ENCODE measurements at regions not wholly inside any gene's neighbourhood (a gene's known extent, or its start where the extent isn't known, plus 50 kb on each side); places are given as distances from the start of the nearest gene placed in this dataset.
"Not testable (repeated sequence)": the region's sequence is repeated elsewhere in the genome, so short reads cannot be mapped to it uniquely, and the experiment has no call there.

DNA sequence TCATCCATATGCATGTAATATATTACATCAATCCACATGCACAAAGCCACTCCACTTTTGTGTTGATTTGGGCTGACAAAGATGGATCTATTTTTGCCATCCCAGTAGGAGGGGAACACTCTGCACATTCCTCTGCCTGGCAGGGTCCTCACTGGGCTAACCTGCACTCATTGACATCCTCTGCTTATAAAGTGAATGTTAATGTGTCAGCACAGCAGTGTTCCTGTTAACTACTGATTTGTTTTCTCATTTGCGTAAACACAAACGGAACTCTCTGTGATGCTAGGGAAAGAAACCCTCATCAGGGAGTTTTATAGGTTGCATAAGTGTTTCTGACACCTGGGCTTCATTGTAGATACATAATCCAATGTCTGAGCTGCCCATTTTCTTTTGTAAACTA is 826.0 kb downstream of the RAB28 start:
- DNase-seq, result no peak

DNA sequence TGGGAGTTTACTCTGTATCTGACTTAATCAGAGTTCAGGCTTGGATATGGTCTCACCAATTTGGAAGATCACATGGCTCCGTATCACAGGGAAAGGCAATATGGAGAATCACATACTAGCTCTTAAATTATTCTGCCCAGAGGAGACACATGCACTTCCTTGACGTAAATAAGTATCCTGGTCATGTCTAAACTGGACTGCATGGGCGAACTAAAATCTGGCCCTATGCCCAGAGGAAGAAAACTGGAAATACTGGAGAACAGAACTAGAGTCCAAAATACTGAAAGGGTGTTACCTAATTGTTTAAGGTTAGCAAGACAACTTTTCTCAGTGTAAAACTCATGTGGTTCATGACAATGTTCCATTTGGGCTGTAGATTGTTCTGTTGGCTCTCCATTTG is 832.3 kb downstream of the RAB28 start:
- DNase-seq, result no peak

DNA sequence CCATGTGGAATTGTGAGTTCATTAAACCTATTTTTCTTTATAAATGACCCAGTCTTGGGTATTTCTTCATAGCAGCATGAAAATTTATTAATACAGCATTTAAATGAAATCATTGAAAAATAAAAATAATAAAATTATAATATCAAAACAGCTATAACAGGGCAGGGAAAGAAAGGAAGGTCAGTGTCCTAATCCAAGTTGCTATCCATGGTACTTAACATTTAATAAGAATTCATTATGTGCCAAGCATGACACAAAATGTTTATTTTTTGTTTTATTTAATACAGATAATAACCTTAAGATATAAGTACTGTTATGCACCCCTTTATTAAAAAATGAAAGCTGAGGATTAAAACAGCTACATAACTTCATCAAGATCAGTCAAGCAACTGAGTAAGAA is 838.4 kb downstream of the RAB28 start:
- DNase-seq, result no peak

- DNase-seq, result no peak
Observed at GRCh38 chr4:12644261-12644660, 839.9 kb downstream of the RAB28 start.

- DNase-seq, result no peak
Observed at GRCh38 chr4:12636191-12636590, 847.9 kb downstream of the RAB28 start.

- DNase-seq, result no peak
Observed at GRCh38 chr4:12635629-12636028, 848.5 kb downstream of the RAB28 start.

GRCh38 chr4:12633053-12633651 is 851.0 kb downstream of the RAB28 start:
- peak; percentile 43 to 87 for DNase-seq

DNA sequence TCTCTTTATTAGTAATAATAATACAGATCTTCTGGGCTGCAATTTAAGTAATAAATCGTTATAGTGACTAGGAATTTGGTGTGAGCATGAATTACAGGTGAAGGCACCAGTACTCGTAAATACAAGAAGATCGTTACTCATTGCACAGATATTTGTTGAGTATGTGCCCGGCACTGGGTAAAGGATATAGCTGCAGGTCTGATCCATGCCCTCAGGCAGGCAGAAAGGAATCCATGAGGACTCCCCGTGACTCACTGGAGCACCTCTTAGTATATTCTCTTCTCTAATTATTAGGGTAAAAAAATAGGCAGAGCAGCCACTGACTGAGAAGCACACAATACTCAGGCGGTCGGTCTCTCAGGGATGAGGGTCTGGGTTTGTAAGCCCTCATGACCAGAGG is 868.3 kb downstream of the RAB28 start:
- no peak for DNase-seq

GRCh38 chr4:12612876-12613275 is 871.3 kb downstream of the RAB28 start:
- DNase-seq, result no peak

DNA sequence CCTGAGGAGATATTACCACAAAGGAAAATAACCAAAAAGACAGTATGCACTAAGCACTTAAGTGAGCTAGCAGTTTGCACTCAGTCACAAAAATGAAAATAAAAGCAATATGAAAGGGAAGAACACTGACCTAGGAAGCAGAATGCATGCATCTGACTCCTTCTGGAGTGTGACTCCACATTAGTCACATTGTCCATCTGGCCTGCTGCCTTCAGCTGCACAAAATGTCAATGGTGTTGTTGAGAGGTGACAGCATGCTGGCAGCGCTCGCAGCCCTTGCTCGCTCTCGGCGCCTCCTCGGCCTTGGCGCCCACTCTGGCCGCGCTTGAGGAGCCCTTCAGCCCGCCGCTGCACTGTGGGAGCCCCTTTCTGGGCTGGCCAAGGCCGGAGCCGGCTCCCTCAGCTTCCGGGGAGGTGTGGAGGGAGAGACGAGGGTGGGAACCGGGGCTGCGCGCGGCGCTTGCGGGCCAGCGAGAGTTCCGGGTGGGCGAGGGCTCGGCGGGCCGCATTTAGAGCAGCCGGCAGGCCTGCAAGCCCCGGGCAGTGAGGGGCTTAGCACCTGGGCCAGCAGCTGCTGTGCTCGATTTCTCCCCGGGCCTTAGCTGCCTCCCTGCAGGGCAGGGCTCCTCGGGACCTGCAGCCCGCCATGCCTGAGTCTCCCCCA is 874.8 kb downstream of the RAB28 start:
- DNase-seq, result not testable (repeated sequence)

DNA sequence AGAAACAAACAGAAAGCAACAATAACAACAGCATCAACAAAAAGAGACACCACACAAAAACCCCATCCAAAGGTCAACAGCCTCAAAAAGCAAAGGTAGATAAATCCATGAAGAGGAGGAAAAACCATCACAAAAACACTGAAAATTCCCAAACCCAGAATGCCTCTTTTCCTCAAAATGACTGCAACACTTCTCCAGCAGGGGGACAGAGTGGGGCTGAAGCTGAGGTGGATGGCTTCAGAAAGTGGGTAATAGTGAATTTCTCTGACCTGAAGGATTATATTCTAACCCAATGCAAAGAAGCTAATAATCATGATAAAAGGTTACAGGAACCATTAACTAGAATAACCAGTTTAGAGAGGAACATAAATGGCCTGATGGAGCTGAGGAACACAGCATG is 888.2 kb downstream of the RAB28 start:
- no peak for DNase-seq

GRCh38 chr4:12595489-12595888 is 888.7 kb downstream of the RAB28 start:
- no peak for DNase-seq

DNA sequence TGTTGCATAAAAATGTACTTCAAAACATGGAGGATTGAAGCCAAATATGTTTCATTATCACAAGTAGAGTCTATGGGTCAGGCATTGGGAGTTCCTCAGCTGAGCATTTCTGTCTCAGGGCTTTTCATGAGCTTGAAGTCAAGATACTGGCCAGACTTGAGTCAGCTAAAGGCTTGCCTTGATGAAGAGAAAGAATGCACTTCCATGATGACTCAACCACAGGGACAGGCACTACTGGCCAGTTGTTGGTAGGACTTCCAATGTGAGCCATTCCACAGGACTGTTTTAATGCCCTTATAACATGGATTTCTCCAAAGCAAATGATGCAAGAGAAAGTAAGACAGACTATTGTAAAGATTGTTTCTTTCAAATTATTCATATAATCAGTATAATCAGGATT is 895.6 kb downstream of the RAB28 start:
- DNase-seq, result no peak

DNA sequence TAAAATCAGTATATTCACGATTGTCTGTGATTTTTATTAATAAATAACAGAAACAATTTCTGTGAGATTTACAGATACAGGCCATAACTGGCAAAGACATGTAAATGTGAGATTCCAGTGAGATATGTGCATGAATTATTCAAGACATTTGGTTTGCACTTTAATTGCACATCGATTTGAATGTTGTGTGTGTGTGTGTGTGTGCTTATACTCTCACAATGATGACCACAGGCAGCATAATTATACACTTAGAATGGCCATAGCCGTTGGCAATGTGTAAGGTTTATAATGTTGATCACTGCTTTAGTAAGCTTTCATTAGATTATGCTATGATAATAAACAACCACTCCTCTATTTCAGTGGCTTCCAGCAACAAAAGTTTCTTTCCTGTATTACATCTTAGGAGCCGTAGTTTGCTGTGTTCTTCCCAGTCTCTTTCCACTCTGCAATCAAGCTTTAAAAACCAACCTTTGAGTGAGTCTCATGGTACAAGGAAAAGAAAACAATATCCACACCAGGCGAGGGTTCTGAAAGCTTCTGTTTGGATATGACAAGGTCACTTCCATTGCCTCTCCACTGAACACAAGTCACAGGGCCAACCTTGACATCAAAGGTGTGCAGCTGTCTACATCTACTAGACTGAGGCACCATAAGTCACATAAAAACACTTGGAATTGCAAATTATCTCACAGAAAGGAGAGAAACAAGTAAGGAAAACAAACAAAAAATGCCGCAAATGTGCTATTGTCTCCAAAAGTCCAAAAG is 897.7 kb downstream of the RAB28 start:
- no peak for DNase-seq

DNA sequence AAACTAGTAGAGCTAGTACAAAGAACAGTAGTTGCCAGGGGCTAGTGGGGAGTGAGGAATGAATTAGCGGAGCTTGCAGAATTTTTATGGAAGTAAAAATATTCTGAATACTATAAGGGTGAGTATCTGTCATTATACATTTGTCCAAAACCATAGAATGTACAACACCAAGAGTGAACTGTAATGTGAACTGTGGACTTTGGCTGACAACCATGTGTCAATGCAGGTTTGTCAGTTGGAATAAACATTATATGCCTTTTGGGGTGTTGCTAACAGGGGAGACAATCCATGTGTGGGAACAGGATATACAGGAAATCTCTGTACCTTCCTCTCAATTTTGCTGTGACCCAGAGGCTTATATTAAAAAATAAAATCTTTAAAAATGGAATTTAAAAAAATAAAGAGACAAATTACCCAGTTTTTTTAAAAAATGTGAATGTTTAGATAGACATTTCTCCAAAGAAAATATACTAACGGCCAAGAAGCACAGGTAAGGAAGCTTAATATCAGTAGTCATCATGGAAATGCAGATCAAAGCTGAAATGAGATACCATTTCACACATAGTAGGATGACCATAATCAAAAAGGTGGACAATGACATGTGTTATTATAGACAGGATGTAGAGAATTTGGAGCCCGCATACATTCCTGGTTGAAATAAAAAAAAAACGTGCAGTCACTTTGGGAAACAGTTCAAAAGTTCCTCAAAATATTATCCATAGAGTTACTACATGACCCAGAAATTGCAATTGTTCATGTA is 899.8 kb downstream of the RAB28 start:
- no peak for DNase-seq

DNA sequence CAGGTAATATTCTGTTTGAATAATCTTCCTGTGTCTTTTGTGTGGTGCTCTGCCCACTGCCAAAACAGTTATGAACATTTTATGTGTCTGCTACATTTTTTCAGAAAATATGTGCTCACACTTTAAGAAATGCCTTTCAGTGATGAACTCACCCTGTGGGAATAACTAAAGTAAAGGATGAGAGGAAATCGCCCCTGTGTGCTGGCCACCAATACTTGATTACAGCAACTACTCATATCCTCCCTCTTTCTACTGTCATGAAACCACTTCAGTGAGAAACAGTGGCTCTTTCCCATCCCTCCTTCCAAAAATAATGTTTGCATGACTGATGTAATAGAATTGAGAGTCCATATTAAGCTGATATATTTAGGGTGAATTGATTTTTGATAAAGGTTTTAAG is 900.9 kb downstream of the RAB28 start:
- DNase-seq, result no peak

DNA sequence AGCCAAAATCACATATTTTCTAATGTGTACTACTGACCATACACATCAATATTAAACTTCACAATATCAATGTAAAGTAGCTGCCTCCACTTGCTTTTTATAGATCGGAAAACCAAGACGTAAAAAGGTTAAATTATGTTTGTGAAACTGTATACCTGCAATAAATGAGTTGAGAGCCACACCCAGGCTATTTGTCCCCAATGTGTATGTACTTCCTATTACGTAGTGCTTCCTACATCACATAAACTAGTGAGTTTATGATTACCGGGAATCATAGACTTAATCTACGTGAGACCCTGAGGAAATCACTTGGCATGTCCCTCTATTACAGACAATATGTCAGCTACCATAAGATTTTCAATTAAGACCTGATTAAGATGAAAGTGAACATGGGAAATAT is 903.4 kb downstream of the RAB28 start:
- DNase-seq, result no peak

DNA sequence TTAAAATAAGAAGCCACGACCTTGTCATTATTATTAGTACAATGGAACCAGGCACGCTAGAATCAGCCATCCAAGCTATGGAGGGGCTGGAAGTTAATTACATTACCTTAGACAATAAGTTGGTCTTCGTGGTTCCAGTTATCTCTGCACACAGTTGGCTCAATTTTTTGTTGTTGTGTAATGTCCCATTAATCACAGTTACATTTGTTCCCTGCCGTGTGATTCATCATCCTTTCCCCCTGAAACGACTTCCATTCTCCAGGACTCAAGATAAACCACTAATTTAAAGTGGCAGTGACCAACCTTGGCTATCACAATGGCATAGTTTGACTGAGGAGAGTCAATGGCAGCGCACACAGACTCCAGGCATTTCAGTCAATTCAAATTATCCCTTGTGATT is 905.0 kb downstream of the RAB28 start:
- no peak for DNase-seq

GRCh38 chr4:12576409-12576808 is 907.7 kb downstream of the RAB28 start:
- no peak for DNase-seq

- no peak for DNase-seq
Observed at GRCh38 chr4:12573716-12574115, 910.4 kb downstream of the RAB28 start.

DNA sequence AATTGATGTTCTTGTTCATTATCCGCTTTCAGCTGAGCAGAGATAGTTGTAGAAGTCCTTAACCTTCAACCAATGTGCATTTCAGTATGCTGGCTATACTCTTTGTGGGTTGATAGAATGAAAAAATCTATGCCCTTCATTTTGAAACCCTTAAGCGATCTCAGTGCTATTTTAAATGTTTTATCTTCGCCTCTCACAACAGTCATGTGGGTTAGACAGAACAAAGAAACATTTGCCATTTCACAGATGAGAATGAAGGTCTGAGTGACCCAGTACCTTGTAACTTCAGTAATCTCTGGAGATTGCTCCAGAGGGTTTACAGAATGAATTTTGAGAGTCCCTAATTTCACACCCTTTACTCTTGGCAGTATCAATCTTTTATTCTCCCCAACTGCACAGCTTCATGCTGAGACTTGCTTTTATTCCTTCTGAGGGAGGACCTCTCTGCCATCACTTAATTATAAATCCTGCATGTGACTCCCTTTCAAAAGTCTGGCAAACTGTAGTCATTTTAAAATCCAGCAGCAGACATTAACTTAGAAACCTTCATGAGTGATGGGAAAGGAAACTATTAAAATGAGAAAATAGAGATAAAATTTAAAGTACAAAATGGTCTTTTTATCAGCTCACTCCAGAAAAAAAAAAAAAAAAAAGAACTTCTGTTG is 921.5 kb downstream of the RAB28 start:
- DNase-seq, result no peak

DNA sequence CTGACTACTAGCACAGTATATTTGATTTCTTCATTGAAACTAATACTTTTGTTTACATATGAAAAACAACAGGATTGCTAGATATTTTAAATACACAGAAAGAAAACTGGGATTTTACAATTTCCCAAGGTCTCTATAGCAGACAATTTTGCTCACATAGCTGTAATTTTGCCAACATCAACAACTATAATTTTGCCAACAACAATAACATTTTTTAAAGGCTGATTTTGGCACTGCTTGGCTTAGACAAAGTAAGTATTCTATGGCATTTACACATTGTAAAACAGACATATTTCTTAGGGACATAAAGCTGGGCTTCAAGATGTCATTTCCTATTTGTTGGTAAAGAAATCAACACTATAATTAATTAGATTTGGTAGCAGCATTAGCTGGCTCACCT is 922.1 kb downstream of the RAB28 start:
- DNase-seq, result no peak

DNA sequence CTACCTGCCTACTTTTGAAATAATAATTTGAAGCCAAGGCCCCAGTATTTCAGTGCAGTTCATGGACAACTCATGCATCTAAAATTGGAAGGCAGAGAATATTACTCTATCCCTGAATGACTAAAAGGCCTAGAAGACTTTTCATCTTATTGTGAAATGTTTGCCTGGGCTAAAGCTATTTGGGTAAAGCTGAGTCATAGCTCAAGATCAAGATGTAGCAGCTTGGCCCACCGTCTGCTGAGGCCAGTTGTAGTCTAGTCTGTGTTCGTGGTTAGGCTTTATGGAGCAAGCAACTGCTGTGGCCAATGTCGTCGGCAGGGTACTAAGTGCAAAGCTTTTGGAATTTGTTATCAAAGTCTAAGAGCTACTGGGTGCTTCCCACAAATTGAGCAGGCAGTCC is 929.1 kb downstream of the RAB28 start:
- DNase-seq, result peak in 1 of 2 experiments; percentile 41
